ENCODE measurements at regions not wholly inside any gene's neighbourhood (a gene's known extent, or its start where the extent isn't known, plus 50 kb on each side); places are given as distances from the start of the nearest gene placed in this dataset.

DNA sequence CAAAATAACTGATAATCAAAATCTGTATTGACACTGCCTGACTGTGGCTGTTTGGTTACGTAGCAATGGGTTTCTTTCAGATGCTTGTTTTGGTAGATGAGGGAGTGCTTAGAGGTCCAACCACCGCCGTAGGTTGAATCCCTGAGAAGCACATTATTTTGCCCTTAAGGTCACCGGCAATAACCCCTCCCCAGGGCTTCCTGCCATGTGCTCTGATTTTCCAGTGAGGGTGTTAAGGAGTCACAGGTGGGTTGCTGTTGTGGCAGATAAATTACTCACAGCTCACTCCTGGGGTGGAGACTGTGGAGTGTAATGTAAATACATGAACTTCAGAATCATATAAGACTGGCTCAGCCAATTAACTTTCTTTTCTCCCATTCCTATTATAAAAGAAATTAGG, 81.5 kb upstream of the ZP4 start:
- Histone ChIP-seq H3K27me3 (ENCODE audit: control insufficient read depth in 1 of 2, insufficient read depth in 2 of 2, low read length in 2 of 2) (no peaks in the 10 kb centered on the region), H3K4me3 (ENCODE audit: low read depth in 1 of 2, low read length in 2 of 2) (no peak overlapping the region), H3K9ac (ENCODE audit: low read depth in 1 of 2, low read length in 2 of 2) (no peak overlapping the region), H3K4me1 (ENCODE audit: control insufficient read depth in 1 of 2, insufficient read depth in 2 of 2, low read length in 2 of 2) (no peaks in the 10 kb centered on the region), H3K27ac (ENCODE audit: low read depth, low read length) (no peak overlapping the region), H3K36me3 (ENCODE audit: control insufficient read depth in 1 of 2, insufficient read depth in 2 of 2, low read length in 2 of 2) (no peaks in the 10 kb centered on the region), H3K9me3 (ENCODE audit: control insufficient read depth in 1 of 2, low read length in 2 of 2) (no peaks in the 10 kb centered on the region)

DNA sequence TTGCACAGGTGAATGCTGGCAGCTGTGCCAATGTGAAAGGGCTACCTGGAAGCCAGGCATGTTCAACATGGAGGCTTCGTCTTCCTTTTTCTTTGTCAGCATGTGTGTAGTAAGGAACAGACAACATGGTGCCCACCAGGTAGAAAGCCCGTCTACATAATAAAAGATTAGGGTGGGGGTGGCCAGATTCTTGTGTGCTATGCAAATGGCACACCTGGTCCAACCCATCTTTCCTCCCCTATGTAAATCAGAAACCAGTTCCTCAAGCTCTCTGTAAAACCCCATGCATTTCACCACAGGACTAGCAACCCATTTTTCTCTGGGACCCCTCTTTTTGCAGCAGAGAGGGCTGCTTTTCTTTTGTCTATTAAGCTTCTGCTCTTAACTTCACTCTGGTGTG, 72.3 kb upstream of the ZP4 start:
- H3K27ac ChIP-seq (ENCODE audit: low read depth, low read length): no peak overlapping the region
- H3K9me3 ChIP-seq (ENCODE audit: control insufficient read depth in 1 of 2, low read length in 2 of 2): no peaks in the 10 kb centered on the region
- H3K9ac ChIP-seq (ENCODE audit: low read depth in 1 of 2, low read length in 2 of 2): no peak overlapping the region
- H3K4me1 ChIP-seq (ENCODE audit: control insufficient read depth in 1 of 2, insufficient read depth in 2 of 2, low read length in 2 of 2): no peaks in the 10 kb centered on the region
- no peaks in the 10 kb centered on the region for H3K27me3 ChIP-seq (ENCODE audit: control insufficient read depth in 1 of 2, insufficient read depth in 2 of 2, low read length in 2 of 2)
- no peaks in the 10 kb centered on the region for H3K36me3 ChIP-seq (ENCODE audit: control insufficient read depth in 1 of 2, insufficient read depth in 2 of 2, low read length in 2 of 2)
- H3K4me3 ChIP-seq (ENCODE audit: low read depth in 1 of 2, low read length in 2 of 2): no peak overlapping the region

DNA sequence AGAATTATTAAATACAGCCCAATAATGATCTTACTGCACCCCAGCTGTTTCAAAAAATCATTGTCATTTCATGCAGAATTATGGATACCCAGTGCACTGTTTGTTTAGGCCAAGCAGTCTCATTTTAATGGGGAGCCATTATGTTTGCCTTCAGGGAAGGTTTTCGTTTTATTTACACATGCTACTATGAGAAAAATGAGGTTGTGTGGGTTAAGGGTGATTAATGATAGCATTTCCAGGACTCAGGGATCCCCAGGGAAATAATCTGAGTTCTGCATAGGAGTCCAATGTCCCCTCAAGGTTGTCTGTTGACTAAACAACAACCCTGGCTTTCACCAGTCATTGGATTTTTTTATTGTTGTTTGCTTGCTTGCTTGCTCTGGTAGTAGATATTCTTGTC, 71.0 kb upstream of the ZP4 start:
- no peaks in the 10 kb centered on the region for H3K27me3 ChIP-seq (ENCODE audit: control insufficient read depth in 1 of 2, insufficient read depth in 2 of 2, low read length in 2 of 2)
- no peaks in the 10 kb centered on the region for H3K4me1 ChIP-seq (ENCODE audit: control insufficient read depth in 1 of 2, insufficient read depth in 2 of 2, low read length in 2 of 2)

DNA sequence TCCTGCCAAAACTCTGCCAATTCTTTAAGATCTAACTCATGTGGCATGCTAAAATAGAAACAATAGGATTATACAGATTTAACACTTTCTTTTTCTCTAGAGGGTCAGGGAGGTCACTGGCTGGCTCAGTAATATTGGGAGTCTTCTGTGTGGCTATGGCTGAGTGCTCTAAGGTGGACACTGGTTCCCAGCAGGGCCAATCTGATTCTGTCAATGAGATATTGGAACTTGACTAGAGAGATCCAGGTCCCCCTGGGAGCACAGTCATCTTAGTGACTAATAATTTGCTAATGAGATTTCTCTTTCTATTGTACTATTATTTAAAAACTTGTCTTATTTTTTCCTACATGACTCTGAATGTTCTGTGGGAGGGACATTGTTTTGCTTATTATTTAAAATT, 69.1 kb upstream of the ZP4 start:
- Histone ChIP-seq H3K9ac (ENCODE audit: low read depth in 1 of 2, low read length in 2 of 2) (no peak overlapping the region), H3K27ac (ENCODE audit: low read depth, low read length) (no peak overlapping the region), H3K9me3 (ENCODE audit: control insufficient read depth in 1 of 2, low read length in 2 of 2) (no peaks in the 10 kb centered on the region), H3K36me3 (ENCODE audit: control insufficient read depth in 1 of 2, insufficient read depth in 2 of 2, low read length in 2 of 2) (no peaks in the 10 kb centered on the region), H3K4me3 (ENCODE audit: low read depth in 1 of 2, low read length in 2 of 2) (no peak overlapping the region), H3K4me1 (ENCODE audit: control insufficient read depth in 1 of 2, insufficient read depth in 2 of 2, low read length in 2 of 2) (no peaks in the 10 kb centered on the region), H3K27me3 (ENCODE audit: control insufficient read depth in 1 of 2, insufficient read depth in 2 of 2, low read length in 2 of 2) (no peaks in the 10 kb centered on the region)

More for the DNA sequence above, 71.0 kb upstream of the ZP4 start:
- Histone ChIP-seq H3K27ac (ENCODE audit: low read depth, low read length) (no peak overlapping the region), H3K9ac (ENCODE audit: low read depth in 1 of 2, low read length in 2 of 2) (no peak overlapping the region), H3K9me3 (ENCODE audit: control insufficient read depth in 1 of 2, low read length in 2 of 2) (no peaks in the 10 kb centered on the region), H3K4me3 (ENCODE audit: low read depth in 1 of 2, low read length in 2 of 2) (no peak overlapping the region), H3K36me3 (ENCODE audit: control insufficient read depth in 1 of 2, insufficient read depth in 2 of 2, low read length in 2 of 2) (no peaks in the 10 kb centered on the region)

GRCh38 chr1:237953238-237953637, 62.5 kb upstream of the ZP4 start:
- Histone ChIP-seq H3K27ac (ENCODE audit: low read depth, low read length) (no peak overlapping the region), H3K27me3 (ENCODE audit: control insufficient read depth in 1 of 2, insufficient read depth in 2 of 2, low read length in 2 of 2) (no peaks in the 10 kb centered on the region), H3K4me3 (ENCODE audit: low read depth in 1 of 2, low read length in 2 of 2) (no peak overlapping the region), H3K9ac (ENCODE audit: low read depth in 1 of 2, low read length in 2 of 2) (no peak overlapping the region), H3K9me3 (ENCODE audit: control insufficient read depth in 1 of 2, low read length in 2 of 2) (no peaks in the 10 kb centered on the region), H3K36me3 (ENCODE audit: control insufficient read depth in 1 of 2, insufficient read depth in 2 of 2, low read length in 2 of 2) (no peaks in the 10 kb centered on the region), H3K4me1 (ENCODE audit: control insufficient read depth in 1 of 2, insufficient read depth in 2 of 2, low read length in 2 of 2) (no peaks in the 10 kb centered on the region)
